HG02852 (cell line): ENCODE measurements at regions not wholly inside any gene's neighbourhood (a gene's known extent, or its start where the extent isn't known, plus 50 kb on each side); places are given as distances from the start of the nearest gene placed in this dataset.

ENCODE experiments used
- ATAC-seq: cut with Tn5 transposase; IDR thresholded peaks from one replicate; pipeline ENCODE4 v1.9.1; 2021; ENCODE audit warnings: mild to moderate bottlenecking, moderate library complexity; ENCODE audit not compliant: unreplicated experiment

DNA sequence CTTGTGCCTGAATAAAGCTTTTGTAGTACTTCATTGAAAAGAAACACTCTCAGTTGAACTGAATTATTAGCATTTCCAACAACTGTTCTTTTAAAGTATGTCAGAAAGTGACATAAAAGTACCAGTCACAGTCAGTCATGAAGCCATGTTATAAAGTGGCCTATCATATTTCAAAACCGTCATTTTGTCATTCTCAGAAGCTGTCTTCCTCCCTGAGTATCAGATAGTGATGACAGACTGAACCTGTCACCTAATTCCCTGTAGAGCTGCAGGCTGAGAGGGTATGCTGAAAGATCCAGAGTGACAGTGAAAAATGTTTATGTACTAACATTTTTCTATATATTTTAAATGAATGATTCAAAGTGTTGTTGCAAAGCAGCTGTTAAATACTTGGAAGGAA, 1121.7 kb upstream of the PRMT6 start:
- ATAC-seq = no peak

DNA sequence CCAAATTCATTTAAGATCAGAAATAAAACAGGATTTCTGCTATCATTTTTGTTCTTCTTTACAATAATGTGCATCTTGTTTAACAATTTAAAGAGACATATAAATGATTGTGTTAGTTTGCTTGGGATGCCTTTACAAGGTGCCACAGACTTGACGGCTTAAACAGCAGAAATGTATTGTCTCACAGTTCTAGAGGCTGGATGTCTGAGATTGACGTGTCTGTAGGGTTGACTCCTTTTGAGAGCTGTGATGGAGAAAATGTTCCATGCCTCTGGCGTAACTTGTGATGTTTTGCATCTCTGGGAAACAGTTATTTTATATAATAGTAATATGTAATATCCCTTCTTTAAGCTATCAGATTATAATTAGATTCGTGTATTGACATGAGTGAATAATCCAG, 1091.6 kb upstream of the PRMT6 start:
- ATAC-seq = no peak

GRCh38 chr1:105997516-105997915, 1059.0 kb upstream of the PRMT6 start:
- ATAC-seq = no peak

- ATAC-seq = no peak
Measured at GRCh38 chr1:106022312-106022902, 1034.1 kb upstream of the PRMT6 start.

DNA sequence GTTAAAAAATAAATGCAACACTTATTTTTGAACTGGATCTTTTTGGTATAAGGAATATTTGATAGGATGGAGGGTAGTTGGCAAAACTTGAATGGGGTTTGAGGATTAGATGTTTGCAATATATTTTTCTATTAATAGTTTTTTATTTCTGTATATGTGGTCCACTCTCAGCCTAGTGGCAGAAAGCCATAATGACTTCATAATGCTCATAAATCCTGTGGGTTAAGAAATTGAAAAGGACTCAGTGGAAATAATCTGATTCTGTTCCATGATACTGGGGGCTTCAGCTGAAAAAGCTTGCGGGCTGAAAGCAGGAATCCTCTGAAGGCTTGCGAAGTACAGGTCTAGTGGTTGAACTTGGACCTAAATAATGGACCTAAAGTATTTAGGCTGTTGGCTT, 1028.6 kb upstream of the PRMT6 start:
- ATAC-seq = no peak

DNA sequence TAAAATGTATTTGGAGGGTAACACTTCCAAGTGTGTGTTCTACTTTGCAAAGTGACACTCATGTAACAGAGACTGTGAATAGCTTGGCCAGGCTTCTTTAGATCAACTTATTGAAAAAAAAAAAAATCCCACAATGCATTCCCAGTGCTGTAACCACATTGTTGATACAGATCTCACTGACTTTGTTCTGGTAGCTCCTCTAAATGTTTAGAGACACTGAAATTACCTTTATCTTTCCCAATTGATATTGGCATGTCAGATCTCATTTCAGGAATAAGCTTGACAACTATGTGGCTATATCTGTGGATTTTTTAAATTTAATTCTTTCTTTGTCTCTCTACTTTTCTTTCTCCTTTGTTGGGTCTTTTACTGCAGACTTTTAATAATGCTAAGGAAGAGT, 1018.9 kb upstream of the PRMT6 start:
- ATAC-seq = no peak

DNA sequence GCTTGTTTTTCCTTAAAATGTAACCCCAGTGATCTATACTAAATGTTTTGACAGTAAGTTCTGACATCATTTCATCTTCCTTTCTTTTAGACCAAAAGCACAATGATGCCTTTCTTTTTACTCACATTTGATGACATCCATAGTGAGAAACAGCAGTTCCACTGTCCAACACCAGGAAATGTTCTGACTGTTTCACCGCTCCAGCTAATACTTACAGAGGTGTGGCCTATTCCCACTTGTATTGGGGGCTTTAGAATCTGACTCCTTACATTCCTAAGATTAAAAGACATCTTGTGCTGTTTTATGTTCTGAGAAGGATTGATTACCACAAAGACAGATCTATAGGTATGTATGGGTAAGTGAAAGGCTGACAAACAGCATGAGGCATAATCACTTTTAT, 1018.2 kb upstream of the PRMT6 start:
- no peak for ATAC-seq

DNA sequence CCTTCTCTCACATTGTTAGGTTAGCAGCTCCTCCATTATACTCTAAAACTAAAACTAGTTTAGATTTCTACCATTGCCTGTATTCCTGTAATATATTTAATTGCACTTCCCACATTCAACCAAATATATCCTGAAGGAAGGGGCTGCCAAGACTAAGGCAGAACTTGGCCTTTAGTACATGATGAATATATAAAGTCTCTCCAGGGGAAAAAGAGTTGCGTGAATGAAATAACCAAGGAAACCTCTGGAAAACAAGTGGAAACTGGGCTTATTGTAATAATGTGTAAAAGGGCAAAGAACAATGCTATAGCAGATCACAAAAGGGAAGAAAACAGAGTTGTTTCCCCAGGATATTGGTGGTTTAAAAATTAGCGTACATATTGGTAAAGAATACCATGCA, 1012.5 kb upstream of the PRMT6 start:
- ATAC-seq = no peak

DNA sequence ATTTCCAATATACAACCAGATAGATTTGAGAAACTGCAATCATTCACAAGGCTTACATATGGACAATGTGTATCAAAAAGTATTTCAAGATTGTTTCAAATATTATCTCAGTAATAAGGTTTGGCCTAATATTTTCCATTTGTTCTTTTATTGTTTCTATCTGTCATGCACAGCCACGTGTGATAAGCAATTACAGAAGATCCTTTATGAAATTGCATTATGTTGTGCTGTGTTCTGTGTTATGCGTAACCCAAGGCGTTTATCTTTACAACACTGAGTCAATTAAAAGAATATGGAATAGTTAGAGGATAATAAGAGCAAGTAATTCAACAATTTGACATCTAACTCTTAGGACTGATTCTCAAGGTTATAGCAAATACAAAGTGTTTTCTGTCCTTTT, 1009.3 kb upstream of the PRMT6 start:
- no peak for ATAC-seq

DNA sequence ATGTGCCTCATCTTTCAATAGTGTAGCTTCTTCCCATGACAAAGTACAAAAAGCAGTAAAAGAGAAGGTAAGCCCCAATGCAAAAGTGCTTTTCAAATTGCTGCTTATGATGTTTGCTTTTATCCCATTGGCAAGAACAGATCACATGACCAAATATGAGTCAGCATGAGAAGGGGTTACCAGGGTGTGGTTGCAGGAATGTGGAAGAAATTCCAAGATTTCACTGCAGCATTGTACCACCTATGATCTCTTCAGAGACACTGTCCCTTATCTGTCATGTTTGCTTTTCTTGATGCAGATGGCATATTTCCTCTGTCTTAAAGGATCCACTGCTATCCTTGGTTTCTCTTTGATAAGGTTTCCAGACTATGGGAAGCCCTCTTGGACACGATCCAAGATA, 1006.9 kb upstream of the PRMT6 start:
- no peak for ATAC-seq

- ATAC-seq = no peak
Measured at GRCh38 chr1:106055855-106056254, 1000.6 kb upstream of the PRMT6 start.

GRCh38 chr1:106061586-106062495, 994.6 kb upstream of the PRMT6 start:
- ATAC-seq = no peak

- no peak for ATAC-seq
Measured at GRCh38 chr1:106063510-106063909, 993.0 kb upstream of the PRMT6 start.

GRCh38 chr1:106072909-106073600, 983.4 kb upstream of the PRMT6 start:
- ATAC-seq = peak; percentile 95

- ATAC-seq = no peak
Measured at GRCh38 chr1:106080608-106081325, 975.7 kb upstream of the PRMT6 start.

DNA sequence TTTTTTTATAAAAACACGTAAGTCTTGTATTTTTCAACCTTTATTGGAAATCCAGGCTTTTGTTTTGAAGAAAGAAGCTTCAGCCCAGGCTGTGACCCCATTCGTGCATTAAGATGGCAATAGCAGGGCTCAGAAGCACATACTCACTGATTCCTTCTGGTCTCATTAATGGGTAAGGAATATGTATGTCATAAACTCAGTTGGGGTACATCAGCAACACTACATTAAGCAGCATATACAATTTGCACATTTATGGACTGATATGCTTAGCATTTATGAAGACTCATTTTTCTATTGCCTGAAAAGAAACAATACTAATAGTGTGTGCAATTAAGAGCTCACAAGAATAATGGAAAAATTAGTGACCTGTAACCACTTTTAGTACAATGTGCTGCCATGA, 945.4 kb upstream of the PRMT6 start:
- no peak for ATAC-seq

DNA sequence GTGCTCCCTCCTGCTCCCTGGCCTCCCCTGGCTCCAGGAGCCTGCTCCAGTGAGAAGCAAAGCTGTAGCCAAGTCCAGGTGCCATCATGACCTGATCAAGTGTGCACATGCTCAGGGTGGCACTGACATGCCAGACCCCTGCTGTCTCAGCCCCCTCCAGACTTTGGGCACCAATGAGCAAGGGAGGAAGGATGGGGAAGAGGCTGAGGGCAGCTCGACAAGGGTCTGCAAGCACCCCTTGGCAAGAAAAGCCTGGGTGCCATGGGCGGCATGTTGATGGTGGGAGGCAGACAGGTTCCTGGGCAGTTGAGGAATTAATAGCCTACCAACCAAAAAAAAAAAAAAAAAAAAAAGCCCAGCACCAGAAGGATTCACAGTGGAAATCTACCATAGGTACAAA, 942.6 kb upstream of the PRMT6 start:
- no peak for ATAC-seq

- no peak for ATAC-seq
Measured at GRCh38 chr1:106120789-106121188, 935.7 kb upstream of the PRMT6 start.

DNA sequence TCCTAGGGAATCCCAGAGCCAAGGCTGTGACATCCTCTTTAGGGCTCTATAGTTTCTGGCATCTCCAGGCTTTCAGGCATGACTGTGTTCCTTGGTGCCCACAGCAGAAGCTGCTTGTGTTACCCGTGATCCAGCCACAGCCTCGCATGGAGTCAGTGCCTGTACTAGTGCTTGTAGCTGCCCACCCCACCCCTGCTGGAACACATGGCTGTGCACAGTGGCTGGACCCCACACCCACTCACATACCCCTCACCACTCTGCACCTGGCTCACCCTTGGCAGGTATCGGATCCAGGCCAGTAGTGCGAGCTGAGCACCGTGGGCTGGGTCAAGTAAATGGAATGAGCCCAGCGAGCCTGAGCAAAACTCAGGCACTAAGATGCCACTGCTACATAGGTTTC, 934.7 kb upstream of the PRMT6 start:
- no peak for ATAC-seq

- no peak for ATAC-seq
Measured at GRCh38 chr1:106134561-106134960, 921.9 kb upstream of the PRMT6 start.

- ATAC-seq = no peak
Measured at GRCh38 chr1:106173101-106173500, 883.4 kb upstream of the PRMT6 start.
